ENCODE measurements at regions not wholly inside any gene's neighbourhood (a gene's known extent, or its start where the extent isn't known, plus 50 kb on each side); places are given as distances from the start of the nearest gene placed in this dataset.

DNA sequence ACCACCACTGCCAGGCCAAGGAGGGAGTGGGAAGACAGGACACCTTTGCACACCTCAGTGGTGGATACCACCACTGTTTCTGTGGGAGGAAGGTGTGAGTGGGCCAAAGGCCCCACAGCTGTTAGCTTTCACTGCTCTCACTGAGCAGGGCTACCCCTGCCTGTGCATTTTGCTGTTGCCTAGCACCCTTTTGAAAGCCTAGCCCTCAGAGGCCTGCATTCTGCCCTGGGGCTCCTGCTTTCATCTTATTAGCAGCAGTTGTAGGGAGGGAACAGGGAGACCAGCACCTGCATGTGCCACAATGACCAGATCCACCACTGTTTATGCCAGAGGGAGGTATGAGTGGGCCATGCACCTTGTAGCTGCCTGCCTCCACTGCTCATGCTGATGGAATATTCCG lies 110.9 kb upstream of the C21orf91 start:
- H3K27me3 ChIP-seq (ENCODE audit: control insufficient read depth, insufficient read depth): no peaks in the 10 kb centered on the region
- intact Hi-C loops (cut with DNase I): loop anchor here in 1 of 4 donors (5.0 kb wide), 1 partner anchor 277 kb away; no protein-coding TSS in a partner anchor
- ATAC-seq: no peak
- H3K4me3 ChIP-seq (ENCODE audit: low read length): no peak overlapping the region
- H3K4me1 ChIP-seq (ENCODE audit: control insufficient read depth, insufficient read depth, low read length): no peaks in the 10 kb centered on the region
- DNase-seq: no peak
- no peak overlapping the region for H3K27ac ChIP-seq (ENCODE audit: low read length)
- WGBS: 92% methylated on average over 1 of the region's 1 CpG
- H3K9me3 ChIP-seq (ENCODE audit: control insufficient read depth, low read length): no peaks in the 10 kb centered on the region

DNA sequence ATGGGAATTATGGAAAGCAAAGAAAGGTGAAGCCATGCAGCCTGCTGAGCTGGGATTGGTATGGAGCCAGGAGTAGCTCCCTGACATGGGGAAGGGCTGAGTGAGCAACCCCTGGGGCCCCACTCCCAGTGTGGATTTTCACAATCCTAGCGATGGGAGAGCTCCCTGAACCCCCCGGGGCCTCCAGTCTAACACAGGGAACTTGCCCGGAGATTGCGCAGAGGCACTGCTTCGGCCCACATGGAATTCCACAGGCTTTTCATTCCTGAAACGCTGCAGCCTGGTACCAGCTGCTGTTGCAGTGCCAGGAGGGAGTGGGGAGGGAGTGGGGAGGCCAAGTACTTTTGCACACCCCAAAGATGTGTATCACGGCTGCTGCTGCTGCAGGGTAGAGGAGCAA lies 110.4 kb upstream of the C21orf91 start:
- intact Hi-C loops (cut with DNase I): loop anchor here in 2 of 4 donors (5.0 to 10.0 kb wide), 2 partner anchors 252 to 255 kb away; no protein-coding TSS in a partner anchor

DNA sequence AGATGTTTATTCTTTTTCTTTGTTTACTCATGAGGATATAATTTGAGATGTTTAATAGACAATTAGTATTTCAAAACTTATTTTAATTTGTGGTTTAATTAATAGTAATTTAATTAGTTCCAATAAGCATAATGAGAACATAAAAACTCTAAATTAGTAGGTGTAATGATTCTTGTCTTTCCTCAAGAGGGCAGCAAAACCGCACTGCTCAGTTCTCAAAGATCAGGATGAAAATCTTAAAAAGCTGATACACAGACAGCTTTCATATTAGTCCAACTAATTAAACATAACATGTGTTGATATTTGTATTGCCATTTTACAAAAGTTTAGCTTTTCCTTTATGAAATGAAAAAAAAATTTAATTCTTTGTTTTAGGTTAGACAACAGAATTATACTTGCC lies 106.7 kb upstream of the C21orf91 start:
- WGBS: 30% methylated on average over 1 of the region's 1 CpG

More for the DNA sequence above, 110.4 kb upstream of the C21orf91 start:
- Histone ChIP-seq H3K27ac (ENCODE audit: low read length) (no peak overlapping the region), H3K4me1 (ENCODE audit: control insufficient read depth, insufficient read depth, low read length) (no peaks in the 10 kb centered on the region), H3K27me3 (ENCODE audit: control insufficient read depth, insufficient read depth) (no peaks in the 10 kb centered on the region), H3K4me3 (ENCODE audit: low read length) (no peak overlapping the region), H3K9me3 (ENCODE audit: control insufficient read depth, low read length) (no peaks in the 10 kb centered on the region)
- 80% methylated on average over 7 of the region's 7 CpGs for WGBS
- ATAC-seq (no peak), DNase-seq (no peak)

DNA sequence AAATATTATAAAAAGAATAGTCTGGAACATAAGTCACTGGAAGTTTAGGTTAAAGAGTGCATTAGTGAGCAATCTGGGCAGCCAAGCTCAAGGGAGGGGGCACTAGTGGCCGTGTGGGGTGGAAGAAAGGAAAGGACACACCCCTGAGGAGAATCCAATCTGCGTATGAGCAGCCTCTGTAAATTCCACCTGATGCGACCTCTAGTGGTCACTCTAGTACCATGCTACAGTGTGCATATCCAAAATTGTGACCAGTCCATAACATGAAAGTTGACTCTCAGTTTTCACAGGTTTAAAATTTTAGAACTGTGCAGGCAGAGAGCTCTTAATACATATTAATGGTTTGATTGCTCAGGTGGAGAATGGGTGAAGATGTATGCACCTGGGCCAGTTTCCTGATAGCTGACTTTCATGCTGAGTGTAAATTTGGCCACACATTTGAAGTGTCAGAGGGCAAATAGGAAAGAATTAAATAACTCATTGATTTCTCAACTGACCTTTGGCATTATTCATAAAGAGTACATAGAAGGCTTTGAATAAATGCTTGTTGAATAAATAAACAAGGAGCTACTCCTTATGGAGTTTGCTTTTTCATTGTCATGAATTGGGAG lies 105.9 kb upstream of the C21orf91 start:
- no peak overlapping the region for H3K4me3 ChIP-seq (ENCODE audit: low read length)
- ATAC-seq (peak; percentile 86 to 92), DNase-seq (peak in 1 of 3 donors; percentile 21)
- intact Hi-C loops (cut with DNase I): loop anchor here in 3 of 4 donors (5.0 to 10.0 kb wide), 2 partner anchors 248 to 250 kb away; no protein-coding TSS in a partner anchor
- H3K9me3 ChIP-seq (ENCODE audit: control insufficient read depth, low read length): no peaks in the 10 kb centered on the region
- H3K27ac ChIP-seq (ENCODE audit: low read length): no peak overlapping the region
- 0% methylated on average over 3 of the region's 3 CpGs for WGBS
- H3K27me3 ChIP-seq (ENCODE audit: control insufficient read depth, insufficient read depth): no peaks in the 10 kb centered on the region
- H3K4me1 ChIP-seq (ENCODE audit: control insufficient read depth, insufficient read depth, low read length): no peaks in the 10 kb centered on the region

More for the DNA sequence above, 106.7 kb upstream of the C21orf91 start:
- Histone ChIP-seq H3K4me3 (ENCODE audit: low read length) (no peak overlapping the region), H3K9me3 (ENCODE audit: control insufficient read depth, low read length) (no peaks in the 10 kb centered on the region), H3K27ac (ENCODE audit: low read length) (no peak overlapping the region), H3K4me1 (ENCODE audit: control insufficient read depth, insufficient read depth, low read length) (no peaks in the 10 kb centered on the region), H3K27me3 (ENCODE audit: control insufficient read depth, insufficient read depth) (no peaks in the 10 kb centered on the region)
- ATAC-seq (no peak), DNase-seq (no peak)
- intact Hi-C loops (cut with DNase I): loop anchor here in 2 of 4 donors (5.0 to 10.0 kb wide), 2 partner anchors 249 to 251 kb away; no protein-coding TSS in a partner anchor

DNA sequence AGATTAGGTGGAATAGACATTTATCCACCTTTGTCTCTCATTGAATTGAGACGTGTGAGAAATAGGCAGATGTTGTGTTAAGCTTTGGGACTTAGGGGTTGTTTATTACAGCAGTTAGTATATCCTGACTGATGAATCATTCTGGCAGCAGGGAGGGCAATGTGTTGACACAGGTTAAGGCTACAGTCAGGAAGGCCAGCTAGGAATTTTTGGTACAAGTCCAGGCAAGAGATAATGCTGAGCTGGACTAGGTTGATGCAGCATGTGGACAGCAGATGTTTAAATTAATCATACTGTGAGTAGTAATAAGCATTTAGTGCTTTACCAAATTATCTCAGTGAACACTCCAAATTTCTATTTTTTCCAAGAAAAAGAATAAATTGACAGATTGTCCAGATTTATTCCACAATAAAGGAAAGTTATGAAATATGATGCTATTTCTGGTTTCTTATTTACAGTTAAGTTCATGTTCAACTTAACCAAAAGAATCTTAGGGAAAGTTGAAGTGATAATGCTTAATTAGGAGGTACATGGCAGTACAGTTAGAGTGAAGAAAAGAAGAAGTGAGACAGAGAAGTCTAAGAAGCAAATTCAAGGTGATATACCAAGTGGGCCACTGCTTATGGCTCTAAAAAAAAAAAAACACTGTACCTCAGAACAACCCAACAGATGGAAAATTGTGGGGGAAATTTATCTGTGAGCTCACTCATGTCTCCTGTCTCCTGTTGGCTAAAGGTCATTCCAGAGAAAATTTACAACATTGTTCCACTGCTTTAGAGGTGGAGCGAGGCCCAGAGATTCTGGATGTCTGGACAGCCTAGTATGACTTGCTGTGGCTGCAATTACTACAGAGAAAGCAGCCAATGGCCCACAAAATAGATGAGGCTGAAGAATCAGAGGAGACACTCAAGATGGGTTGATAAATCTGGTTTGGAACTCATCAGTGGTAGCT lies 102.7 kb upstream of the C21orf91 start:
- intact Hi-C loops (cut with DNase I): loop anchor here in 2 of 4 donors (5.0 to 10.0 kb wide), 2 partner anchors 245 to 247 kb away; no protein-coding TSS in a partner anchor

DNA sequence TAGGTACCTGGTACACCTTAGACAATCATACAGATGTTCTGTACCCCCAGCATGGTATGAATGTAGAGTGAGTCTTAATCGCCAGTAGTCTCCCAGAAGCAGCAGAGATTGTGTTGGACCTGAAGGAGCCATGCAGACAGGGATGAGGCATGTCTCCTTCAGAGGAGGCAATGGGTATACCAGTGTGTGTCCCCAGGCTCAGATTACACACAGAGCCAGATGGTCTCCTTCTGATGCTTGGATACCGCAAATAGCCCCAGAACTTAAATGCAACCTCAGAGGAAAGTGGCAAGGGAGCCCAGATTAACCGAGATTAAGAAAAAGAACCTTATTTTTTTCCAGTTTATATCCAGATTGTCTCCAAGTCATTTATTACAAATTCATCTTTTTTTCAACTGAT lies 96.8 kb upstream of the C21orf91 start:
- Histone ChIP-seq H3K9me3 (ENCODE audit: control insufficient read depth, low read length) (no peaks in the 10 kb centered on the region), H3K4me3 (ENCODE audit: low read length) (no peak overlapping the region), H3K27me3 (ENCODE audit: control insufficient read depth, insufficient read depth) (no peaks in the 10 kb centered on the region), H3K4me1 (ENCODE audit: control insufficient read depth, insufficient read depth, low read length) (no peaks in the 10 kb centered on the region), H3K27ac (ENCODE audit: low read length) (no peak overlapping the region)
- DNase-seq (no peak), ATAC-seq (no peak)
- 85% methylated on average over 3 of the region's 3 CpGs for WGBS
- intact Hi-C loops (cut with DNase I): no loop called here

More for the DNA sequence above, 102.7 kb upstream of the C21orf91 start:
- ATAC-seq (peak; percentile 68 to 83), DNase-seq (no peak)
- 48% methylated on average over 2 of the region's 2 CpGs for whole genome bisulfite sequencing
- Histone ChIP-seq H3K4me3 (ENCODE audit: low read length) (no peak overlapping the region), H3K27me3 (ENCODE audit: control insufficient read depth, insufficient read depth) (no peaks in the 10 kb centered on the region), H3K9me3 (ENCODE audit: control insufficient read depth, low read length) (no peaks in the 10 kb centered on the region), H3K27ac (ENCODE audit: low read length) (no peak overlapping the region), H3K4me1 (ENCODE audit: control insufficient read depth, insufficient read depth, low read length) (no peaks in the 10 kb centered on the region)

DNA sequence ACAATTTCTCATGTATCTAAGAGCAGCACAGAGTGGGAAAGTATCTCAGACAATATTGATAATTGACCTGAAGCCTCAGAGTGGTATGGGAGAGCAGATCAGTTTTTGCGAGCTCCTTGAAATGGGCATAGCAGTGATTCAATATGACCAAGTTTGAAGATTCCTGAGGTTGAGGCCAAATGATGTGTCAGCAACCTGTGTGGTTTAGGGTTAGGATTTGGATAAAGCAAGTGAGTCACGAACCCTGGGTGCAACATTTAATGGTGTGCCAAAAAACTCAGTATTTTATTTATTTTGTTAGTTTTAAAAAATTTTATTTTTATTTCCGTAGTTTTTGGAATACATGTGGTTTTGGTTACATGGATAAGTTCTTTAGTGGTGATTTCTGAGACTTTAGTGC lies 92.5 kb upstream of the C21orf91 start:
- ATAC-seq: no peak
- Histone ChIP-seq H3K27me3 (ENCODE audit: control insufficient read depth, insufficient read depth) (no peaks in the 10 kb centered on the region), H3K4me3 (ENCODE audit: low read length) (no peak overlapping the region), H3K4me1 (ENCODE audit: control insufficient read depth, insufficient read depth, low read length) (no peaks in the 10 kb centered on the region), H3K27ac (ENCODE audit: low read length) (no peak overlapping the region), H3K9me3 (ENCODE audit: control insufficient read depth, low read length) (no peaks in the 10 kb centered on the region)
- no peak for DNase-seq
- 84% methylated on average over 3 of the region's 3 CpGs for WGBS
- intact Hi-C loops (cut with DNase I): no loop called here

DNA sequence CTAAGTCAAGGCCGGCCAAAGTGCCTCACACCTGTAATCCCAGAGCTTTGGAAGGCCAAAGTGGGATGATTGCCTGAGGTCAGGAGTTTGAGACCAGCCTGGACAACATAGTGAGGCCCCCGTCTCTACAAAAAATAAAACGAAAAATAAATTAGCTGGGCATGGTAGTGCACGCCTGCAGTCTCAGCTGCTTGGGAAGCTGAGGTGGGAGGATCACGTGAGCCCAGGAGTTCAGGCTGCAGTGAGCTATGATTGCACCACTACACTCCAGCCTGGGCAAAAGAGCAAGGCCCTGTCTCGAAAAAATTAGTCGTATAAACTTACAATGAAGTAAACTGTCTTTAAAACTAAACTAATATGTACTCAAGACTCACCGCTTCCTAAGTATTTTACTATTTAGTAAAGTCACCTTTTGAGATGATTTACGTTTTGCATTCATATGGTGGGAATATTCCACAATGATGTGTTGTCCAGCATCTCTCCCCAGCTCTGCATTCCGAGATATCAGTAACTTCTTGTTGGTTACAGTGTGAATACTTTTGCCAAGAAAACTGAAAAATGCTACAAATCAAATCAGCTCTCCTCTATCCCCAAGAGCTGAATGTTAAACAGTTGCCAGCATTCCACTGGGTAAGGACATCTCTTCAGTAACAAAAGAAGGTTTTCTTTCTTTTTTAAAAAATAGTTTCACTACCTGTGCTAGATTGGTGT lies 84.9 kb upstream of the C21orf91 start:
- 67% methylated on average over 10 of the region's 10 CpGs for WGBS
- ATAC-seq: peak in 1 of 2 donors; percentile 22
- no peak for DNase-seq
- H3K9me3 ChIP-seq (ENCODE audit: control insufficient read depth, low read length): no peaks in the 10 kb centered on the region
- H3K4me3 ChIP-seq (ENCODE audit: low read length): no peak overlapping the region
- no peak overlapping the region for H3K27ac ChIP-seq (ENCODE audit: low read length)
- intact Hi-C loops (cut with DNase I): loop anchor here in 3 of 4 donors (2.0 to 5.0 kb wide), 2 partner anchors 225 to 227 kb away; no protein-coding TSS in a partner anchor
- peaks cover 3% of the 10 kb centered on the region for H3K4me1 ChIP-seq (ENCODE audit: control insufficient read depth, insufficient read depth, low read length)
- H3K27me3 ChIP-seq (ENCODE audit: control insufficient read depth, insufficient read depth): no peaks in the 10 kb centered on the region

DNA sequence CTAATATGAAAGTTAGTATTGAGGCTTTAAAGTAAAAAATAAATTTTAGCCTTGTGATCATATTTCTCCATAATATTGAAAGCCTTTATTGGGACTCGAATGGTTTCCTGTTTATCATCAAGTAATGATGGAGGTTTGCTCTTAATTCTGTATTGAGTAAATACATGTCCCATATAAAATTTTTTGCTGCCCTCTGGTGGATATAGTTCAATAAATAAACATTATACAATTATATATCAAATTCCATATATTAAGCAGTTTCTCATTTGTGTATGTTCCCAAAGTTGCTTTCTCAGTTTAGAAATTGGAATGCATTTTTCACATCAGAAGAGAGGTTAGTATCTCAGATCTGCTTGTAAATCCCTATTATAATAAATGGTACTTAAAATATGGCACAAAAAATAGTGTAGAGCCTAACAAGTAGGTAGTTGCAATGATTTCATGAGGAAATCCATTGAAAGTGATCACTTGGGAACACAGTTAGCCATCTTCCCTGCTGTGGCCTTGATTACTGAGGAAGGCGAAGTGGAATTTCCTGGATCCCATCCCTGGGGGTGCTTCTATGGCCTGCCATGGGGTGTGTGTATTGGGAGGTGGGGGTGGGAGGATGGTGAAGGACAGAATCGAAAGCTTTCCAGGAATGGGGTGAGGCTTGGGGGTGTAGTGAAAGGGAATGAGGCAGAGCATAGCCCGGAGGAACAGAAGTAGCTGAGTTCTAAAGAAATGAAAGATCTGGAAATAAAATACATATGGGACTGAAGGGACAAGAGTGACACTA lies 84.1 kb upstream of the C21orf91 start:
- Histone ChIP-seq H3K27ac (ENCODE audit: low read length) (no peak overlapping the region), H3K4me3 (ENCODE audit: low read length) (no peak overlapping the region), H3K27me3 (ENCODE audit: control insufficient read depth, insufficient read depth) (no peaks in the 10 kb centered on the region), H3K9me3 (ENCODE audit: control insufficient read depth, low read length) (no peaks in the 10 kb centered on the region), H3K4me1 (ENCODE audit: control insufficient read depth, insufficient read depth, low read length) (peaks cover 3% of the 10 kb centered on the region)
- intact Hi-C loops (cut with DNase I): loop anchor here in 3 of 4 donors (2.0 to 5.0 kb wide), 2 partner anchors 224 to 226 kb away; no protein-coding TSS in a partner anchor
- ATAC-seq (no peak), DNase-seq (no peak)
- 57% methylated on average over 4 of the region's 4 CpGs for WGBS
